NT2/D1 (cell line): ENCODE measurements at regions not wholly inside any gene's neighbourhood (a gene's known extent, or its start where the extent isn't known, plus 50 kb on each side); places are given as distances from the start of the nearest gene placed in this dataset.
"Not testable (repeated sequence)": the region's sequence is repeated elsewhere in the genome, so short reads cannot be mapped to it uniquely, and the experiment has no call there.

Experiments
- DNase-seq: peaks from one replicate; pipeline ENCODE4 v3.0.0-alpha.2; 2011; ENCODE audit warnings: low read depth, low spot score
- H3K27me3 ChIP-seq: 2 replicates; pipeline ENCODE4 v1.6.0; 2011; ENCODE audit warnings: mild to moderate bottlenecking; ENCODE audit not compliant: insufficient read length, insufficient read depth
- H3K36me3 ChIP-seq: 2 replicates; pipeline ENCODE4 v1.6.1; 2011; ENCODE audit warnings: mild to moderate bottlenecking, low read length, mixed read lengths; ENCODE audit not compliant: insufficient read depth, insufficient read length
- H3K4me1 ChIP-seq: 2 replicates; pipeline ENCODE4 v1.5.1; 2011; ENCODE audit not compliant: insufficient read depth, insufficient read length
- H3K4me3 ChIP-seq: 2 replicates; pipeline ENCODE4 v1.5.1; 2011; ENCODE audit warnings: low read depth; ENCODE audit not compliant: insufficient read length
- H3K9ac ChIP-seq: 2 replicates; pipeline ENCODE4 v1.6.0; 2011; ENCODE audit warnings: low read depth; ENCODE audit not compliant: insufficient read length
- H3K9me3 ChIP-seq: 2 replicates; pipeline ENCODE4 v1.5.1; 2011; ENCODE audit warnings: mild to moderate bottlenecking, low read length; ENCODE audit not compliant: insufficient read depth
- SUZ12 ChIP-seq: IDR thresholded peaks from 2 replicates; pipeline ENCODE4 v1.6.1; 2011; ENCODE audit not compliant: insufficient read length, insufficient read depth; ENCODE audit errors: extremely low read depth
- YY1 ChIP-seq: IDR thresholded peaks from 2 replicates; pipeline ENCODE4 v1.6.1; 2011; ENCODE audit not compliant: insufficient read length, insufficient read depth
- ZNF274 ChIP-seq: IDR thresholded peaks from 2 replicates; pipeline ENCODE4 v1.6.1; 2011; ENCODE audit warnings: mild to moderate bottlenecking, low read depth, low read length

DNA sequence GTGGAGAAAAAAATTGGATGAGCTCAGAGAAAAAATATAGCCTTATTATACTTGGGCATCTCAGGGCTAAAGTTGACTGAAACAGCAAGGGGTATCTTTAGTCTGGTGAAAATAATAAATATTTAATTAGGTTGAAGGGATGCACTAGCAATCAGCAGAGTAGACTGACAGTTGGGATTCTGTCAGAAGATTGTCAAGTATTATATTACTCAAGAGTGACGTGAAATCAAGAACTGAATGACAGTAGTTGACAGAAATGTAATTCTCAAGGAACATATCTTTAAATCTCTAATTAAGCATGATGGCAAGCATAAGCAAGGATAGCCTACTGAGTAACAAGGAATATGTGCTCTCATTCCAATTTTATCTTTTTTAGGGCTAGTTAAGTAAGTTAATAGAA is 1301.1 kb downstream of the DSC3 start:
- H3K4me1 ChIP-seq: no peaks in the 10 kb centered on the region
- no peak overlapping the region for H3K9ac ChIP-seq
- no peaks in the 10 kb centered on the region for H3K36me3 ChIP-seq
- TF ChIP-seq YY1: no peak
- TF ChIP-seq ZNF274: no peak
- no peak for TF ChIP-seq SUZ12
- DNase-seq: no peak
- no peaks in the 10 kb centered on the region for H3K9me3 ChIP-seq
- H3K4me3 ChIP-seq: no peak overlapping the region
- H3K27me3 ChIP-seq: no peaks in the 10 kb centered on the region

DNA sequence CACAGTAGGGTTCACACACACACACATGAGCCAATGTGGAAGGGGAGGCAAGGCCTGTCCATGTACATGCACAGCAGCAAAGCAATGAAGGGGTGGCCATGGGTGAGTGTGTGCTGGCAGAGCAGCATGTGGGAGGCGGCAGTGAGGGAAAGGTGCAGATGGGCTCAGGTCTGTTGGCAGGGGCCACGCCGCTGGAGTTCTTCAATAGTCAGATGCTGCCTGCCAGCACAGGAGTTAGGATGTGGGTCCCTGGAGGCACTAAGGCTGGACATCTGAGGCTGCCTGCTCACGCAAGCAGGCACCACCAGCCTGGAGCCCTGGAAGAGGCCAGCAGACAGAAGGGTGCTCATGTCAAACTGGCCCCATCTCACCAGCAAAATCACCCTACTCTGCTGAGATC is 1304.9 kb downstream of the DSC3 start:
- H3K9ac ChIP-seq: no peak overlapping the region
- DNase-seq: no peak
- H3K36me3 ChIP-seq: no peaks in the 10 kb centered on the region
- H3K4me3 ChIP-seq: no peak overlapping the region
- H3K9me3 ChIP-seq: no peaks in the 10 kb centered on the region
- H3K27me3 ChIP-seq: no peaks in the 10 kb centered on the region
- H3K4me1 ChIP-seq: no peaks in the 10 kb centered on the region
- no peak for TF ChIP-seq YY1
- no peak for TF ChIP-seq ZNF274

DNA sequence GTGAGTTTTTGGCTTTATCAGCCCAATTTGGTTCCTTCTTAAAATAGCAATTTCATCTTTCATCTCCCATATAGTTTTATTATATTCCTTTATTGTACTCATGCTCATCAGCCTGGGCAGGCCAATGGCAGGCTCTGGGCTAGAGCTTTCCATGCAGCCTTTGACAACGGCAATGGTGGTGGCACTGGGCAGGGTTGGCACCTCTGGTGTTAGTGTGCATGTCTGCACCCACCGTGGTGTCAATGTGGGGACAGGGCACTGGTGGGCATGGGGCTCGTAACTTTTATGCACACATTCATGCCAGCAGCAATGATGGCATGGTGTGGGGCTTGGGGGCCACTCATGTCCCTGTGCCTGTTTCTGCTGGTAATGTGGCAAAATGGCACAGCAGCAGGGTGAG is 1305.4 kb downstream of the DSC3 start:
- TF ChIP-seq SUZ12 (no peak), YY1 (no peak)
- H3K4me3 ChIP-seq: no peak overlapping the region
- no peaks in the 10 kb centered on the region for H3K4me1 ChIP-seq
- no peaks in the 10 kb centered on the region for H3K9me3 ChIP-seq
- no peaks in the 10 kb centered on the region for H3K36me3 ChIP-seq
- DNase-seq: no peak
- H3K9ac ChIP-seq: no peak overlapping the region
- H3K27me3 ChIP-seq: no peaks in the 10 kb centered on the region

DNA sequence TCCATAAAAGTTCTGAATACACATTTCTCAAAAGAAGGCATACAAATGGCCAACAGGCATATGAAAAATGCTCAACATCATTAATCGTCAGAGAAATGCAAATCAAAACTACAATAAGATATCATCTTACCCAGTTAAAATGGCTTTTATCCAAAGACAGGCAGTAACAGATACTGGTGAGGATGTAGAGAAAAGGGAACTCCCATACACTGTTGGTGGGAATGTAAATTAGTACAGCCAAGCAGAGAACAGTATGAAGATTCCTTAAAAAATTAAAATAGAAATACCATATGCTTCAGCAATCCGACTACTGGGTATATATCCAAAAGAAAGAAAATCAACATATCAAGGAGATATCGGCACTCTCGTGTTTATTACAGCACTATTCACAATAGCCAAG is 1312.5 kb downstream of the DSC3 start:
- no peaks in the 10 kb centered on the region for H3K9me3 ChIP-seq
- no peaks in the 10 kb centered on the region for H3K36me3 ChIP-seq
- no peak overlapping the region for H3K9ac ChIP-seq
- TF ChIP-seq ZNF274 (no peak), SUZ12 (no peak), YY1 (no peak)
- no peaks in the 10 kb centered on the region for H3K4me1 ChIP-seq
- H3K27me3 ChIP-seq: no peaks in the 10 kb centered on the region
- no peak for DNase-seq
- no peak overlapping the region for H3K4me3 ChIP-seq

- Histone ChIP-seq H3K9me3 (no peaks in the 10 kb centered on the region), H3K4me1 (no peaks in the 10 kb centered on the region), H3K4me3 (no peak overlapping the region), H3K27me3 (no peaks in the 10 kb centered on the region), H3K36me3 (no peaks in the 10 kb centered on the region), H3K9ac (no peak overlapping the region)
- no peak for DNase-seq
- TF ChIP-seq SUZ12: no peak
- TF ChIP-seq ZNF274: no peak
- TF ChIP-seq YY1: no peak
These were observed 1315.9 kb downstream of the DSC3 start for GRCh38 chr18:29726646-29727045.

- not testable (repeated sequence) for H3K4me3 ChIP-seq, H3K4me1 ChIP-seq, H3K36me3 ChIP-seq, H3K9ac ChIP-seq, H3K27me3 ChIP-seq, DNase-seq, H3K9me3 ChIP-seq
These were observed 1319.1 kb downstream of the DSC3 start for GRCh38 chr18:29723486-29723885.

DNA sequence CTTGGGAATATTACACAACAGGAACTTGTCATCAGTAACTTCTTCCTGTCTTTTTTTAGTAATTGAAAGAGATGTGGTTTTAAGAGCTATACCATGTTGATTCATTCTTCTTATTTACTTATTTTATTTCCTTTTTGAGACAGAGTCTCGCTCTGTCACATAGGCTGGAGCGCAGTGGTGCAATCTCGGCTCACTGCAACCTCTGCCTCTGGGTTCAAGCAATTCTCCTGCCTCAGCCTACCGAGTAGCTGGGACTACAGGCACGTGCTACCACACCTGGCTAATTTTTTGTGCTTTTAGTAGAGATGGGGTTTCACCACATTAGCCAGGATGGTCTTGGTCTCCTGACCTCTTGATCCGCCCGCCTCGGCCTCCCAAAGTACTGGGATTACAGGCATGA is 1326.6 kb downstream of the DSC3 start:
- H3K36me3 ChIP-seq, H3K4me1 ChIP-seq, H3K27me3 ChIP-seq, H3K9me3 ChIP-seq, H3K9ac ChIP-seq, H3K4me3 ChIP-seq, DNase-seq: not testable (repeated sequence)

- Histone ChIP-seq H3K27me3 (no peaks in the 10 kb centered on the region), H3K9ac (no peak overlapping the region), H3K4me1 (no peaks in the 10 kb centered on the region), H3K36me3 (no peaks in the 10 kb centered on the region), H3K9me3 (no peaks in the 10 kb centered on the region), H3K4me3 (no peak overlapping the region)
- no peak for DNase-seq
- TF ChIP-seq ZNF274 (no peak), SUZ12 (no peak), YY1 (no peak)
These were observed 1329.8 kb downstream of the DSC3 start for GRCh38 chr18:29712785-29713184.

- TF ChIP-seq SUZ12 (no peak), ZNF274 (no peak), YY1 (no peak)
- DNase-seq: no peak
- Histone ChIP-seq H3K4me3 (no peak overlapping the region), H3K9ac (no peak overlapping the region), H3K9me3 (no peaks in the 10 kb centered on the region), H3K36me3 (no peaks in the 10 kb centered on the region), H3K27me3 (no peaks in the 10 kb centered on the region), H3K4me1 (no peaks in the 10 kb centered on the region)
These were observed 1330.6 kb downstream of the DSC3 start for GRCh38 chr18:29711932-29712331.
